CD4-positive, alpha-beta memory T cell (primary cell): ENCODE measurements at regions not wholly inside any gene's neighbourhood (a gene's known extent, or its start where the extent isn't known, plus 50 kb on each side); places are given as distances from the start of the nearest gene placed in this dataset.

ENCODE experiments used
- CTCF ChIA-PET: fragments of 350-600 bp; sonication (Branson Sonifier 250); formaldehyde crosslinking; loops from one replicate; lab custom pipeline; 2021; ENCODE audit warnings: inconsistent platforms; ENCODE audit not compliant: partially characterized antibody; lab: Charles Lee
- POLR2A ChIA-PET: fragments of 350-600 bp; sonication (Branson Sonifier 250); formaldehyde crosslinking; loops from one replicate; lab custom pipeline; 2021; ENCODE audit not compliant: partially characterized antibody; lab: Charles Lee
- DNase-seq, 5 donors: peaks; one replicate each; pipeline versions ENCODE4 v3.0.0 to v3.0.0-alpha.2; 2020 to 2022; ENCODE audit warnings: mixed read lengths in 1 of 5
- H3K27ac ChIP-seq: one replicate; pipeline ENCODE4 v1.7.0; 2013; ENCODE audit warnings: low read depth, low read length
- H3K27me3 ChIP-seq: 2 replicates; pipeline ENCODE4 v1.7.0; 2013; ENCODE audit warnings: mild to moderate bottlenecking, low read length, moderate library complexity; ENCODE audit not compliant: insufficient read depth
- H3K36me3 ChIP-seq: 2 replicates; pipeline ENCODE4 v1.7.0; 2013; ENCODE audit warnings: mild to moderate bottlenecking, low read length, moderate library complexity; ENCODE audit not compliant: insufficient read depth
- H3K4me1 ChIP-seq: 2 replicates; pipeline ENCODE4 v1.7.0; 2013; ENCODE audit warnings: mild to moderate bottlenecking, low read length, moderate library complexity; ENCODE audit not compliant: insufficient read depth
- H3K4me3 ChIP-seq, 2 donors: one replicate each; pipeline ENCODE4 v1.7.0; 2013; ENCODE audit warnings: low read length in 2 of 2, mild to moderate bottlenecking in 1 of 2
- H3K9me3 ChIP-seq, 2 donors: one replicate each; pipeline ENCODE4 v1.7.0; 2013; ENCODE audit warnings: low read length in 2 of 2, control low read depth in 1 of 2; ENCODE audit not compliant: control insufficient read depth in 1 of 2
- H3K27ac Mint-ChIP-seq, 7 donors: one replicate each; pipeline ENCODE4 v1.8.0; 2020 to 2021; ENCODE audit warnings: mixed read lengths in 7 of 7, mild to moderate bottlenecking in 6 of 7, inconsistent platforms in 3 of 7, moderate library complexity in 3 of 7
- H3K27me3 Mint-ChIP-seq, 2 donors: one replicate each; pipeline ENCODE4 v1.8.0; 2020 to 2021; ENCODE audit warnings: mixed read lengths in 2 of 2
- H3K36me3 Mint-ChIP-seq, 2 donors: one replicate each; pipeline ENCODE4 v1.8.0; 2020 to 2021; ENCODE audit warnings: mixed read lengths in 2 of 2, inconsistent platforms in 1 of 2, mild to moderate bottlenecking in 1 of 2
- H3K4me1 Mint-ChIP-seq, 4 donors: one replicate each; pipeline ENCODE4 v1.8.0; 2020 to 2021; ENCODE audit warnings: mixed read lengths in 4 of 4, mild to moderate bottlenecking in 1 of 4
- H3K4me3 Mint-ChIP-seq, 8 donors: one replicate each; pipeline ENCODE4 v1.8.0; 2020 to 2021; ENCODE audit warnings: mixed read lengths in 8 of 8, mild to moderate bottlenecking in 7 of 8, moderate library complexity in 6 of 8, inconsistent platforms in 3 of 8
- H3K9me3 Mint-ChIP-seq, 8 donors: one replicate each; pipeline ENCODE4 v1.8.0; 2020 to 2021; ENCODE audit warnings: mixed read lengths in 8 of 8, mild to moderate bottlenecking in 5 of 8, inconsistent platforms in 3 of 8, moderate library complexity in 1 of 8
- intact Hi-C: fragments of 100-400 bp; cut with micrococcal nuclease; formaldehyde crosslinking; loops from one replicate; pipeline ENCODE4 v1.15.1; 2023

- H3K9me3 Mint-ChIP-seq = peaks cover 3 to 17% (median 11%) of the 10 kb centered on the region in 8 donors
Observed at GRCh38 chr5:158510479-158510878, 589.2 kb downstream of the EBF1 start.

GRCh38 chr5:158506648-158507047 lies 593.1 kb downstream of the EBF1 start:
- Histone ChIP-seq H3K9me3 (no peaks in the 10 kb centered on the region), H3K27me3 (no peaks in the 10 kb centered on the region), H3K4me3 (no peak overlapping the region), H3K27ac (no peak overlapping the region), H3K4me1 (no peaks in the 10 kb centered on the region), H3K36me3 (no peaks in the 10 kb centered on the region)
- POLR2A ChIA-PET = no interaction called here
- Mint-ChIP-seq H3K4me3 (no peak overlapping the region), H3K27me3 (peaks cover 2 to 3% of the 10 kb centered on the region in 2 donors), H3K9me3 (peaks cover 3 to 25% (median 18%) of the 10 kb centered on the region in 8 donors), H3K4me1 (no peaks in the 10 kb centered on the region), H3K36me3 (peaks cover 1 to 6% of the 10 kb centered on the region in 2 donors), H3K27ac (no peak overlapping the region)
- no peak for DNase-seq
- intact Hi-C loops = no loop called here
- CTCF ChIA-PET = no interaction called here

More at GRCh38 chr5:158510479-158510878, 589.2 kb downstream of the EBF1 start:
- Histone ChIP-seq H3K4me3 (no peak overlapping the region), H3K27me3 (no peaks in the 10 kb centered on the region), H3K4me1 (no peaks in the 10 kb centered on the region), H3K36me3 (no peaks in the 10 kb centered on the region), H3K9me3 (no peaks in the 10 kb centered on the region), H3K27ac (no peak overlapping the region)
- H3K4me1 Mint-ChIP-seq = peaks cover 0 to 12% (median 10%) of the 10 kb centered on the region in 4 donors
- intact Hi-C loops = no loop called here
- H3K4me3 Mint-ChIP-seq = peak overlapping the region in 1 of 8 donors; percentile 5
- H3K27ac Mint-ChIP-seq = no peak overlapping the region
- no peaks in the 10 kb centered on the region for H3K36me3 Mint-ChIP-seq
- DNase-seq = no peak
- CTCF ChIA-PET = no interaction called here
- peaks cover 2 to 3% of the 10 kb centered on the region in 2 donors for H3K27me3 Mint-ChIP-seq
- POLR2A ChIA-PET = no interaction called here

DNA sequence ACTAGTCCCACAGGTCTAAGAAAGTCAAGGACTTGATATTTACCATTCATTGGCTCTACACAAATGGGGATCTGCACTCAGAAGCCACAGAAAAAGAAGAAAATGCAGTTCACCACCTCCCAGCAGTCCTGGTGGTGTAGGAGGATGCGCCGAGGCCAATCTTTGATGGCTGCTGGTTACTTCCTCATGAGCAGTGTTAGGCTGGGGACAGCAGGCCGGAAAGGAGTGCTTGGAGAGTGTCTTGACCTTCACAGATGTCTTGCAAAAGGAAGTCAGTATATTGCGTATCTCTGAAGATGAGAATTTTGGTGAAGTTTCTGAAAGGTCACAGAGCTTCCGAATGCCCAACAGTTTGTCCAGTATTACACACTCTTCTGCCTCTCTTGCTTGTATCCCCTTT lies 597.0 kb downstream of the EBF1 start:
- DNase-seq = no peak
- POLR2A ChIA-PET = no interaction called here
- intact Hi-C loops = no loop called here
- no peak overlapping the region for H3K4me3 Mint-ChIP-seq
- peaks cover 0 to 5% of the 10 kb centered on the region in 2 donors for H3K27me3 Mint-ChIP-seq
- H3K36me3 Mint-ChIP-seq = peaks cover 1 to 6% of the 10 kb centered on the region in 2 donors
- Histone ChIP-seq H3K27ac (no peak overlapping the region), H3K27me3 (no peaks in the 10 kb centered on the region), H3K9me3 (no peaks in the 10 kb centered on the region), H3K36me3 (no peaks in the 10 kb centered on the region), H3K4me3 (no peak overlapping the region), H3K4me1 (no peaks in the 10 kb centered on the region)
- CTCF ChIA-PET = no interaction called here
- no peaks in the 10 kb centered on the region for H3K4me1 Mint-ChIP-seq
- H3K27ac Mint-ChIP-seq = no peak overlapping the region
- peaks cover 0 to 25% (median 18%) of the 10 kb centered on the region in 8 donors for H3K9me3 Mint-ChIP-seq

DNA sequence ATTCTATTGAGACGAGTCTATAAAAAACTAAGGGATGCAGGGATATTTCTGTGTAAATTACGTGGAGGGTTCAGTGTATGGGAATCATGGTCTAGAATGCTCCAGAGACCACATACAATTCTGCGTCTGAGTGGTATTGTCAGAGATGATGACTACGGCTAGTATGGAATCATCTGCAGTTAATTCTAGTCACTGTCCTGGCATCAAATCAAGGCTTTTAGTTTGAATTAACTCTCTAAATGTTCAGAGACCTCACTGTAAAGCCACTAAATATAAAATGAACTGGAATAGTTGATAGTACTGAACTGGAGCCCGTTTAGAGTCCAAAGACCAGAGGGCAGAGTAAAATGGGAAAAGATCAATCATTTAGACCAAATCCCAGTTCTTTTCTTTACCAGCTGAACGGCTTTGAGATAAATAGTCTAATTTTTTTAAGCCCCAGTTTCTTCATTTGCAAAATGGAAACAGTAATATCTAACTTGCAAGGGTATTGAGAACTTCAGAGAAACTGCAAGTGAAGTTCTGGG lies 599.8 kb downstream of the EBF1 start:
- H3K27me3 Mint-ChIP-seq = peaks cover 0 to 4% of the 10 kb centered on the region in 2 donors

DNA sequence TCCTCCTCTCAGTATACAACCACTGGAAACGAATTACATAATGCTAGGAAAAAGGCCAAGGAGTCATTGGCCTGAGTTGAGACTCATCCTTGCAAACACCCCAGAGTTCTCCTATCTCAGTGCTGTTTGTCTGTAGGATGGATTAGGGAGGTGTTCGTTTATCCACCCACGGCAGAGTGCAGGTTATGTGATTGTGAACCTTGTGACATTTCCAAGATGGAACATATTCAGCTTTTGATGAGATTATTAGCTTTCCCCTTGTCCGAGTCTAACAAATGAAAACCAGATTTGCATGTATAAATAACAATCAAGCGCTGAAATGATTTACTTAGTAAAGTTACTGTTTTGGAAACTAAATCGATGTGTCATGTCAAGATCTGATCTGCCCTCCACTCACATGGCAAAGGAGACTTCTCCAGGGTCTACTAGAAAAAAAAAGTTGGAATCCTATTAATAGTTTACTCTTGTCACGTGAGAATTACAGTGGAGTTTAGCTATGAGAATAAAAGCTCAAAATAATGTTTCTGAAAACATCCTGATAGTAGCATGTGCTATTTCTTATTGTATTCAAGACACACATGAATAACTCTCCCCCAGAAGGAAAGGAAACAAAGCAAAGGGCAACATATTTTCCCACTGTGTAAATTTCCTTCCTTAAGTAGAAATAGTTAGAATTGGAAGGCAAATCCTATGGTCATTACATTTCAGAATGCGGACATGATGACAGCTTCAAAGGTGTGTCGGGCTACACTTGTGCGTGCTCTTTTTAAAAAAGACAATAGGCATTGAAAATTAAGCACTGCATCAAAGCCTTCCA lies 600.4 kb downstream of the EBF1 start:
- no peak for DNase-seq
- Histone ChIP-seq H3K9me3 (no peaks in the 10 kb centered on the region), H3K4me1 (no peaks in the 10 kb centered on the region), H3K27me3 (no peaks in the 10 kb centered on the region), H3K4me3 (no peak overlapping the region), H3K36me3 (no peaks in the 10 kb centered on the region), H3K27ac (no peak overlapping the region)
- POLR2A ChIA-PET = no interaction called here
- Mint-ChIP-seq H3K9me3 (peaks cover 0 to 5% (median 0%) of the 10 kb centered on the region in 8 donors), H3K4me1 (no peaks in the 10 kb centered on the region), H3K36me3 (no peaks in the 10 kb centered on the region), H3K27ac (no peak overlapping the region), H3K27me3 (peaks cover 0 to 4% of the 10 kb centered on the region in 2 donors), H3K4me3 (no peak overlapping the region)
- CTCF ChIA-PET = no interaction called here
- intact Hi-C loops = no loop called here

More for the DNA sequence above, 599.8 kb downstream of the EBF1 start:
- POLR2A ChIA-PET = no interaction called here
- Histone ChIP-seq H3K9me3 (no peaks in the 10 kb centered on the region), H3K36me3 (no peaks in the 10 kb centered on the region), H3K4me3 (no peak overlapping the region), H3K27ac (no peak overlapping the region), H3K27me3 (no peaks in the 10 kb centered on the region), H3K4me1 (no peaks in the 10 kb centered on the region)
- Mint-ChIP-seq H3K4me3 (no peak overlapping the region), H3K36me3 (peaks cover under 1% of the 10 kb centered on the region in 2 donors), H3K4me1 (no peaks in the 10 kb centered on the region), H3K27ac (no peak overlapping the region), H3K9me3 (peaks cover 0 to 5% (median 3%) of the 10 kb centered on the region in 8 donors)
- intact Hi-C loops = no loop called here
- no peak for DNase-seq
- CTCF ChIA-PET = no interaction called here

- H3K4me1 ChIP-seq = no peaks in the 10 kb centered on the region
- H3K36me3 Mint-ChIP-seq = no peaks in the 10 kb centered on the region
- H3K36me3 ChIP-seq = no peaks in the 10 kb centered on the region
- no peak overlapping the region for H3K27ac ChIP-seq
- intact Hi-C loops = no loop called here
- peaks cover 2 to 4% of the 10 kb centered on the region in 2 donors for H3K27me3 Mint-ChIP-seq
- no peak overlapping the region for H3K27ac Mint-ChIP-seq
- peaks cover 0 to 4% (median 0%) of the 10 kb centered on the region in 8 donors for H3K9me3 Mint-ChIP-seq
- H3K4me3 ChIP-seq = no peak overlapping the region
- POLR2A ChIA-PET = no interaction called here
- no peaks in the 10 kb centered on the region for H3K4me1 Mint-ChIP-seq
- no peak overlapping the region for H3K4me3 Mint-ChIP-seq
- CTCF ChIA-PET = no interaction called here
- no peak for DNase-seq
- no peaks in the 10 kb centered on the region for H3K27me3 ChIP-seq
- H3K9me3 ChIP-seq = no peaks in the 10 kb centered on the region
Observed at GRCh38 chr5:158496624-158497023, 603.1 kb downstream of the EBF1 start.

DNA sequence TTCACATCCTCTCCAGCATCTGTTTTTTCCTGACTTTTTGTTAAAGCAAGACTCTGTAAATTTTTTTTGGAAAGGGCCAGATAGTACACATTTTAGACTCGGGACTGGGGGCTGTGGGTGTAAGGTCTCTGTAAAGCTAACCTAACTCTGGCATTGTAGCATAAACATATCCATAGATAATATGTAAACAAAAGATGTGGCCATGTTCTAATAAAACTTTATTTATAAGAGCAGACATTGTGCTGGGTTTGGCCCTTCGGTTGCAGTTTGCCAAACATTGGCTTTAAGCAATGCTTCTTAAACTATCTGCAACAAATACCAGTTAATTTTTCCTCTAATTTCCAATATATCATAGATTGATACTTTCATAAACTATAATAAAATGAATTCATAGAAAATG lies 605.2 kb downstream of the EBF1 start:
- Mint-ChIP-seq H3K27me3 (peaks cover 0 to 2% of the 10 kb centered on the region in 2 donors), H3K4me1 (no peaks in the 10 kb centered on the region), H3K36me3 (no peaks in the 10 kb centered on the region), H3K4me3 (no peak overlapping the region), H3K27ac (peak overlapping the region in 1 of 7 donors; percentile 19), H3K9me3 (no peaks in the 10 kb centered on the region)
- H3K36me3 ChIP-seq = no peaks in the 10 kb centered on the region
- no peaks in the 10 kb centered on the region for H3K4me1 ChIP-seq
- ChIA-PET POLR2A (no interaction called here), CTCF (no interaction called here)
- intact Hi-C loops = no loop called here
- DNase-seq = no peak
- no peak overlapping the region for H3K27ac ChIP-seq
- H3K27me3 ChIP-seq = no peaks in the 10 kb centered on the region
- no peaks in the 10 kb centered on the region for H3K9me3 ChIP-seq
- H3K4me3 ChIP-seq = no peak overlapping the region
